HepG2 (cell line): ENCODE measurements at regions not wholly inside any gene's neighbourhood (a gene's known extent, or its start where the extent isn't known, plus 50 kb on each side); places are given as distances from the start of the nearest gene placed in this dataset.

Source experiments
- ATAC-seq: fragments of 200-7000 bp; cut with Tn5 transposase; 3 replicates; pipeline ENCODE4 v1.9.1; 2020; ENCODE audit warnings: mild to moderate bottlenecking, moderate library complexity
- BruUV-seq: library from RNA; stranded (reverse); fragments of 400-500 nt; replicated peaks from 2 replicates; lab custom pipeline; 2021; lab: Mats Ljungman, UMichigan
- CTCF ChIA-PET: fragments of 300-600 bp; formaldehyde crosslinking; extraction: SDS; loops from one replicate; lab custom pipeline; 2021; ENCODE audit warnings: low total read pairs, inconsistent platforms, low intra/inter-chr PET ratio; lab: Yijun Ruan, JAX
- POLR2A ChIA-PET: fragments of 350-600 bp; sonication (Branson Sonifier 250); formaldehyde crosslinking; loops from one replicate; lab custom pipeline; 2020; ENCODE audit warnings: antibody characterized with exemption, inconsistent platforms; lab: Yijun Ruan, JAX
- DNase-seq: peaks from one replicate; pipeline ENCODE4 v3.0.0-alpha.2; 2015; ENCODE audit warnings: low spot score
- FAIRE-seq: peaks from 3 replicates; lab custom pipeline; 2011; peaks lifted over from hg19 to GRCh38; lab: Jason Lieb, UNC
- H2AFZ ChIP-seq: one replicate; pipeline ENCODE4 v1.6.1; 2011; ENCODE audit warnings: low read length, inconsistent platforms
- H3K27ac ChIP-seq: fragments of 300-600 bp; 3 replicates; pipeline ENCODE4 v1.8.0; 2011; ENCODE audit warnings: mixed run types, mild to moderate bottlenecking, mixed read lengths, low read length, inconsistent platforms; ENCODE audit not compliant: insufficient read depth; ENCODE audit errors: extremely low read length
- H3K27me3 ChIP-seq, 2 experiments: fragments of 200-600 bp in 1 of 2; 2 replicates in 1 of 2; 3 replicates in 1 of 2; pipeline versions ENCODE4 v1.6.0 to v1.8.0; 2011; ENCODE audit warnings: low read length in 2 of 2, mild to moderate bottlenecking in 2 of 2, moderate library complexity in 2 of 2, inconsistent platforms in 1 of 2; ENCODE audit not compliant: insufficient read depth in 2 of 2, control insufficient read depth in 1 of 2
- H3K36me3 ChIP-seq, 2 experiments: fragments of 200-600 bp in 1 of 2; replicated peaks in 1 of 2; 2 replicates in 1 of 2; 3 replicates in 1 of 2; pipeline versions ENCODE4 v1.5.1 to v1.8.0; 2011; ENCODE audit warnings: low read length in 2 of 2, inconsistent platforms in 1 of 2; ENCODE audit not compliant: insufficient read depth in 2 of 2, control insufficient read depth in 1 of 2
- H3K4me1 ChIP-seq: 2 replicates; pipeline ENCODE4 v1.5.1; 2012; ENCODE audit warnings: low read length, inconsistent platforms; ENCODE audit not compliant: insufficient read depth
- H3K4me2 ChIP-seq: 2 replicates; pipeline ENCODE4 v1.6.0; 2011; ENCODE audit warnings: low read depth, low read length, inconsistent platforms
- H3K4me3 ChIP-seq, 3 experiments: fragments of 200-600 bp in 1 of 3; sonication (generic), shearing (Covaris generic) in 1 of 3; replicated peaks in 1 of 3; 2 replicates each; pipeline ENCODE4 v1.5.1; 2011 to 2016; ENCODE audit warnings: low read length in 3 of 3, inconsistent platforms in 2 of 3, low read depth in 2 of 3, mild to moderate bottlenecking in 2 of 3, control low read depth in 1 of 3, mixed read lengths in 1 of 3; ENCODE audit not compliant: insufficient read depth in 1 of 3
- H3K79me2 ChIP-seq: one replicate; pipeline ENCODE4 v1.6.1; 2011; ENCODE audit warnings: low read length, inconsistent platforms; ENCODE audit not compliant: insufficient read depth
- H3K9ac ChIP-seq: 2 replicates; pipeline ENCODE4 v1.6.0; 2011; ENCODE audit warnings: mild to moderate bottlenecking, low read depth, low read length, inconsistent platforms; ENCODE audit not compliant: insufficient read depth
- H3K9me3 ChIP-seq: 2 replicates; pipeline ENCODE4 v1.5.1; 2012; ENCODE audit warnings: mild to moderate bottlenecking, low read length
- H4K20me1 ChIP-seq: 2 replicates; pipeline ENCODE4 v1.6.0; 2011; ENCODE audit warnings: inconsistent platforms, mild to moderate bottlenecking, low read length, moderate library complexity; ENCODE audit not compliant: insufficient read depth
- MAFF ChIP-seq: IDR thresholded peaks from 2 replicates; pipeline ENCODE4 v1.6.1; 2011; ENCODE audit warnings: low read depth, low read length, improper control_type of control experiment
- MAFK ChIP-seq, 2 experiments: IDR thresholded peaks in 1 of 2; conservative IDR thresholded peaks in 1 of 2; 2 replicates each; pipeline ENCODE4 v1.6.1; 2011; ENCODE audit warnings: improper control_type of control experiment in 2 of 2, low read length in 2 of 2
- ZNF136 ChIP-seq: sonication (generic); formaldehyde crosslinking; IDR thresholded peaks from 2 replicates; pipeline ENCODE4 v1.8.1; 2022; ENCODE audit warnings: low read depth, mild to moderate bottlenecking, moderate library complexity, missing genetic modification reagents
- WGBS: methylation state at CpG from one replicate; pipeline ENCODE4 v1.1.6; 2017; ENCODE audit warnings: low lambda C conversion rate; 5-methylcytosine and 5-hydroxymethylcytosine counted together
- in situ Hi-C: cut with HindIII; loops from 2 replicates; pipeline ENCODE4 v1.10.0; 2017; ENCODE audit warnings: low pct_unique_long_range_greater_than_20kb; ENCODE audit not compliant: extremely low pct_ligation_motif_present
- intact Hi-C: fragments of 100-400 bp; cut with micrococcal nuclease; formaldehyde crosslinking; loops from one replicate; pipeline ENCODE4 v1.10.0; 2022; ENCODE audit not compliant: unreplicated experiment
- TF ChIP-seq, protein P1 (sequence below): sonication (generic); formaldehyde crosslinking; IDR thresholded peaks from 2 replicates; pipeline ENCODE4 v1.9.0; 2022; ENCODE audit warnings: low read depth, missing genetic modification reagents
- TF ChIP-seq, protein P2 (sequence below): sonication (generic); formaldehyde crosslinking; IDR thresholded peaks from 2 replicates; pipeline ENCODE4 v1.8.1; 2023; ENCODE audit warnings: missing genetic modification reagents, mild to moderate bottlenecking, borderline replicate concordance

DNA sequence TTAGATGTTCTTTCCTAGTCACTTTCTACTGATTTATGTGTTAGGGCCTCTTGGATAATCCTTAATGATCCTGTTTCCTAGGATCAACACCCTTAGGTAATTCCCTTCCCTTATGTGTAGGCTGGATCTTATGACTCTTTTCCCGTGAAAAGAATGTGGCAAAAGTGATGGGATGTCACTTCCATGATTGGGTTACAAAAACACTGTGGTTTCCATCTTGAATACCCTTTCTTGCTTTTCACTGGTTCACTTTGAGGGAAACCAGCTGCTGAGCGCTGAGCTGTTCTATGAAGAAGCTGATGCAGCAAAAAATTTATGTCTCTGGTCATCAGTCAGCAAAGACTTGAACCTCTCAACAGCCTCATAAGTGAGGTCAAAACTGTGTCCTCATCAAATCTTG lies 609.4 kb downstream of the OLFM4 start:
- BruUV-seq = no TSS peak

DNA sequence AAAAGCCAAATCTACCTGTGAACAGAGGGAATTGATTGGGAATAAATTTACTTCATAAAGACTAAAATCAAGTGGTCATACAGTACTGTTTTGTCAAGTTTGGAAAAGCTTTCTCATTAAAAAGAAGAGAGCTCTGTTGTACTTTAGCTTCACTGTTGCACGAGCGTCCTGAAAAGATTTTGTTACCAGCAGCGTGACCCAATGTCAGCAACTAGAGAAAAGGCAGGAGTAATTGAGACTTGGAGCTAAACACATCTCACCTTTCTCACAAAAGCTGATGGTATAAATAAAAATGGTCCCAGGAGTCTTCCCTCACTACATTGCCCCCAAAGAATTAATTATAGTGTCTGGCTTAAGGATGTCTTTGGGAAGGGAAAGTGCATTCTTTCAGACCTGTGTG lies 613.7 kb downstream of the OLFM4 start:
- TF ChIP-seq, protein P1, sequence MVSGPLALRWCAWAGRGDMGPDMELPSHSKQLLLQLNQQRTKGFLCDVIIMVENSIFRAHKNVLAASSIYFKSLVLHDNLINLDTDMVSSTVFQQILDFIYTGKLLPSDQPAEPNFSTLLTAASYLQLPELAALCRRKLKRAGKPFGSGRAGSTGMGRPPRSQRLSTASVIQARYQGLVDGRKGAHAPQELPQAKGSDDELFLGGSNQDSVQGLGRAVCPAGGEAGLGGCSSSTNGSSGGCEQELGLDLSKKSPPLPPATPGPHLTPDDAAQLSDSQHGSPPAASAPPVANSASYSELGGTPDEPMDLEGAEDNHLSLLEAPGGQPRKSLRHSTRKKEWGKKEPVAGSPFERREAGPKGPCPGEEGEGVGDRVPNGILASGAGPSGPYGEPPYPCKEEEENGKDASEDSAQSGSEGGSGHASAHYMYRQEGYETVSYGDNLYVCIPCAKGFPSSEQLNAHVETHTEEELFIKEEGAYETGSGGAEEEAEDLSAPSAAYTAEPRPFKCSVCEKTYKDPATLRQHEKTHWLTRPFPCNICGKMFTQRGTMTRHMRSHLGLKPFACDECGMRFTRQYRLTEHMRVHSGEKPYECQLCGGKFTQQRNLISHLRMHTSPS (CRISPR knock-in tag) = no peak
- no peak overlapping the region for H2AFZ ChIP-seq
- no peaks in the 10 kb centered on the region for H3K4me1 ChIP-seq
- CTCF ChIA-PET = no interaction called here
- no peak overlapping the region for H3K9ac ChIP-seq
- H3K4me2 ChIP-seq = no peak overlapping the region
- H3K9me3 ChIP-seq = peaks cover 86% of the 10 kb centered on the region
- H3K27me3 ChIP-seq = no peaks in the 10 kb centered on the region
- intact Hi-C loops = no loop called here
- POLR2A ChIA-PET = no interaction called here
- in situ Hi-C loops = no loop called here
- DNase-seq (no peak), ATAC-seq (no peak), FAIRE-seq (no peak)
- H3K36me3 ChIP-seq = no peaks in the 10 kb centered on the region
- no peaks in the 10 kb centered on the region for H4K20me1 ChIP-seq
- no peak overlapping the region for H3K4me3 ChIP-seq
- H3K79me2 ChIP-seq = no peaks in the 10 kb centered on the region
- WGBS = 6% methylated on average over 3 of the region's 3 CpGs
- no TSS peak for BruUV-seq
- no peak overlapping the region for H3K27ac ChIP-seq

More for the DNA sequence above, 609.4 kb downstream of the OLFM4 start:
- Histone ChIP-seq H3K79me2 (no peaks in the 10 kb centered on the region), H3K27ac (no peak overlapping the region), H4K20me1 (no peaks in the 10 kb centered on the region), H3K9ac (no peak overlapping the region), H3K4me2 (no peak overlapping the region), H2AFZ (no peak overlapping the region), H3K4me3 (no peak overlapping the region), H3K4me1 (no peaks in the 10 kb centered on the region), H3K9me3 (peaks cover 85% of the 10 kb centered on the region), H3K36me3 (no peaks in the 10 kb centered on the region), H3K27me3 (no peaks in the 10 kb centered on the region)
- CTCF ChIA-PET = no interaction called here
- no peak for DNase-seq
- intact Hi-C loops = no loop called here
- no peak for FAIRE-seq
- 2% methylated on average over 2 of the region's 2 CpGs for WGBS
- POLR2A ChIA-PET = no interaction called here
- TF ChIP-seq MAFK (conservative IDR thresholded peaks at IDR 0.05 in 1 of 2, IDR thresholded peaks at IDR 0.05 in 1 of 2; ENCODE audit: low read length in 2 of 2) = peak; percentile 43 to 82; a peak in 3 of 4 replicates
- TF ChIP-seq ZNF136 (CRISPR knock-in tag) = no peak
- peak; percentile 75 for TF ChIP-seq MAFF
- TF ChIP-seq, protein P2, sequence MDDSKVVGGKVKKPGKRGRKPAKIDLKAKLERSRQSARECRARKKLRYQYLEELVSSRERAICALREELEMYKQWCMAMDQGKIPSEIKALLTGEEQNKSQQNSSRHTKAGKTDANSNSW = no peak
- ATAC-seq = no peak
- in situ Hi-C loops = no loop called here
